ENCODE measurements at regions not wholly inside any gene's neighbourhood (a gene's known extent, or its start where the extent isn't known, plus 50 kb on each side); places are given as distances from the start of the nearest gene placed in this dataset.

DNA sequence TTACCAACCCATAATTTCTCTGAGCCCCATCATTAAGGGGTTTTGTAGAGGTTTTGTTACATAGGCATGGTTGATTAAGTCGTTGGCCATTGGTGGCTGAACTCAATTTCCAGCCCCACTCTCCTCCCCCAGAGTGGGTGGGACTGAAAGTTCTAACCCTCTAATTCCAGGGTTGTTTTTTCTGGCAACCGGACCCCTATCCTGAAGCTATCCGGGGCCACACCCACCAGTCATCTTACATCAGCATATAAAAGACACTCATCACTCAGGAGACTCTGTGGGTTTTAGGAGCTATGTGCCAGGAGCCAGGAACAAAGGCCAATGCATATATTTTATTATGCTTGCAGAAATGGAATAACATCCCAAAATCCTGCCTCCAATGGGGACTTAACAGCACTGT is 186.0 kb downstream of the NXNL2 start:
- in situ Hi-C loops (cut with HindIII; ENCODE audit: extremely low pct_ligation_motif_present, low pct_unique_long_range_greater_than_20kb) = no loop called here
- intact Hi-C loops (cut with micrococcal nuclease; ENCODE audit: unreplicated experiment) = no loop called here
- Histone ChIP-seq H3K79me2 (ENCODE audit: insufficient read depth, low read length) (no peaks in the 10 kb centered on the region), H2AFZ (ENCODE audit: low read length) (no peak overlapping the region), H3K27me3 (ENCODE audit: control insufficient read depth in 1 of 2, insufficient read depth in 2 of 2, low read length in 2 of 2) (no peaks in the 10 kb centered on the region), H3K36me3 (replicated peaks in 1 of 2; ENCODE audit: control insufficient read depth in 1 of 2, insufficient read depth in 2 of 2, low read length in 2 of 2) (no peaks in the 10 kb centered on the region), H3K27ac (ENCODE audit: extremely low read length, insufficient read depth, low read length) (no peak overlapping the region), H3K4me1 (ENCODE audit: insufficient read depth, low read length) (no peaks in the 10 kb centered on the region), H3K9ac (ENCODE audit: insufficient read depth, low read depth, low read length) (no peak overlapping the region), H3K4me3 (replicated peaks in 1 of 3; ENCODE audit: insufficient read depth in 1 of 3, low read depth in 2 of 3, low read length in 3 of 3) (no peak overlapping the region), H3K9me3 (ENCODE audit: low read length) (no peaks in the 10 kb centered on the region), H4K20me1 (ENCODE audit: insufficient read depth, low read length) (no peaks in the 10 kb centered on the region), H3K4me2 (ENCODE audit: low read depth, low read length) (no peak overlapping the region)
- ChIA-PET POLR2A (no interaction called here), CTCF (ENCODE audit: low intra/inter-chr PET ratio, low total read pairs) (no interaction called here)
- no peak for ATAC-seq
- BruUV-seq (replicated peaks) = no TSS peak
- DNase-seq (ENCODE audit: low spot score) = no peak
- no peak for TF ChIP-seq ZFAT (CRISPR knock-in tag; conservative IDR thresholded peaks at IDR 0.05)
- TF ChIP-seq, protein P1, sequence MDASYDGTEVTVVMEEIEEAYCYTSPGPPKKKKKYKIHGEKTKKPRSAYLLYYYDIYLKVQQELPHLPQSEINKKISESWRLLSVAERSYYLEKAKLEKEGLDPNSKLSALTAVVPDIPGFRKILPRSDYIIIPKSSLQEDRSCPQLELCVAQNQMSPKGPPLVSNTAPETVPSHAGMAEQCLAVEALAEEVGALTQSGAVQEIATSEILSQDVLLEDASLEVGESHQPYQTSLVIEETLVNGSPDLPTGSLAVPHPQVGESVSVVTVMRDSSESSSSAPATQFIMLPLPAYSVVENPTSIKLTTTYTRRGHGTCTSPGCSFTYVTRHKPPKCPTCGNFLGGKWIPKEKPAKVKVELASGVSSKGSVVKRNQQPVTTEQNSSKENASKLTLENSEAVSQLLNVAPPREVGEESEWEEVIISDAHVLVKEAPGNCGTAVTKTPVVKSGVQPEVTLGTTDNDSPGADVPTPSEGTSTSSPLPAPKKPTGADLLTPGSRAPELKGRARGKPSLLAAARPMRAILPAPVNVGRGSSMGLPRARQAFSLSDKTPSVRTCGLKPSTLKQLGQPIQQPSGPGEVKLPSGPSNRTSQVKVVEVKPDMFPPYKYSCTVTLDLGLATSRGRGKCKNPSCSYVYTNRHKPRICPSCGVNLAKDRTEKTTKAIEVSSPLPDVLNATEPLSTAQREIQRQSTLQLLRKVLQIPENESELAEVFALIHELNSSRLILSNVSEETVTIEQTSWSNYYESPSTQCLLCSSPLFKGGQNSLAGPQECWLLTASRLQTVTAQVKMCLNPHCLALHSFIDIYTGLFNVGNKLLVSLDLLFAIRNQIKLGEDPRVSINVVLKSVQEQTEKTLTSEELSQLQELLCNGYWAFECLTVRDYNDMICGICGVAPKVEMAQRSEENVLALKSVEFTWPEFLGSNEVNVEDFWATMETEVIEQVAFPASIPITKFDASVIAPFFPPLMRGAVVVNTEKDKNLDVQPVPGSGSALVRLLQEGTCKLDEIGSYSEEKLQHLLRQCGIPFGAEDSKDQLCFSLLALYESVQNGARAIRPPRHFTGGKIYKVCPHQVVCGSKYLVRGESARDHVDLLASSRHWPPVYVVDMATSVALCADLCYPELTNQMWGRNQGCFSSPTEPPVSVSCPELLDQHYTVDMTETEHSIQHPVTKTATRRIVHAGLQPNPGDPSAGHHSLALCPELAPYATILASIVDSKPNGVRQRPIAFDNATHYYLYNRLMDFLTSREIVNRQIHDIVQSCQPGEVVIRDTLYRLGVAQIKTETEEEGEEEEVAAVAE (CRISPR knock-in tag; IDR thresholded peaks at IDR 0.05; ENCODE audit: borderline replicate concordance) = no peak
- TF ChIP-seq ZNF446 (CRISPR knock-in tag; IDR thresholded peaks at IDR 0.05) = no peak
- TF ChIP-seq MYNN (CRISPR knock-in tag; IDR thresholded peaks at IDR 0.05; ENCODE audit: low read depth) = no peak
- TF ChIP-seq ZNF225 (CRISPR knock-in tag; IDR thresholded peaks at IDR 0.05) = no peak
- TF ChIP-seq ZNF263 (CRISPR knock-in tag; IDR thresholded peaks at IDR 0.05) = no peak
- TF ChIP-seq CEBPG (CRISPR knock-in tag; IDR thresholded peaks at IDR 0.05) = no peak
- no peak for FAIRE-seq
- 17% methylated on average over 3 of the region's 3 CpGs for WGBS (ENCODE audit: low lambda C conversion rate)
